Neutrophil (primary cell): ENCODE measurements at regions not wholly inside any gene's neighbourhood (a gene's known extent, or its start where the extent isn't known, plus 50 kb on each side); places are given as distances from the start of the nearest gene placed in this dataset.

Experiments used
- H3K27ac ChIP-seq: fragments of 200-600 bp; sonication (generic); 2 replicates; pipeline ENCODE4 v1.5.1; 2016; ENCODE audit warnings: mild to moderate bottlenecking, moderate library complexity
- H3K27me3 ChIP-seq: fragments of 200-600 bp; sonication (generic); 2 replicates; pipeline ENCODE4 v1.6.0; 2016; ENCODE audit warnings: mild to moderate bottlenecking
- H3K36me3 ChIP-seq: fragments of 200-600 bp; sonication (generic); 2 replicates; pipeline ENCODE4 v1.5.1; 2017
- H3K4me1 ChIP-seq, 2 experiments: fragments of 200-600 bp in 1 of 2; sonication (generic) in 1 of 2; 1 replicate in 1 of 2; 2 replicates in 1 of 2; pipeline versions ENCODE4 v1.5.1 to v1.6.1; 2013 to 2016; ENCODE audit warnings: low read depth in 1 of 2, low read length in 1 of 2, mild to moderate bottlenecking in 1 of 2, moderate library complexity in 1 of 2; ENCODE audit not compliant: control insufficient read depth in 1 of 2, insufficient read depth in 1 of 2
- H3K4me3 ChIP-seq, 2 experiments: fragments of 200-600 bp in 1 of 2; sonication (generic) in 1 of 2; 1 replicate in 1 of 2; 2 replicates in 1 of 2; pipeline ENCODE4 v1.5.1; 2013 to 2016; ENCODE audit warnings: low read depth in 1 of 2, low read length in 1 of 2, mild to moderate bottlenecking in 1 of 2, moderate library complexity in 1 of 2
- H3K9me3 ChIP-seq: fragments of 200-600 bp; sonication (generic); 2 replicates; pipeline ENCODE4 v1.5.1; 2016
- CTCF ChIP-seq: fragments of 200-600 bp; sonication (generic); IDR thresholded peaks from 2 replicates; pipeline ENCODE4 v1.5.1; 2016; ENCODE audit warnings: antibody characterized with exemption

GRCh38 chr5:126094991-126095390 lies 328.2 kb upstream of the GRAMD2B start:
- Histone ChIP-seq H3K4me1 (no peaks in the 10 kb centered on the region), H3K27ac (no peak overlapping the region), H3K4me3 (no peak overlapping the region), H3K9me3 (no peaks in the 10 kb centered on the region), H3K27me3 (no peaks in the 10 kb centered on the region), H3K36me3 (no peaks in the 10 kb centered on the region)
- TF ChIP-seq CTCF, result no peak

GRCh38 chr5:126096442-126097006 lies 326.7 kb upstream of the GRAMD2B start:
- Histone ChIP-seq H3K4me1 (no peaks in the 10 kb centered on the region), H3K27me3 (no peaks in the 10 kb centered on the region), H3K27ac (no peak overlapping the region), H3K4me3 (no peak overlapping the region), H3K9me3 (no peaks in the 10 kb centered on the region), H3K36me3 (no peaks in the 10 kb centered on the region)
- no peak for TF ChIP-seq CTCF

GRCh38 chr5:126097876-126098275 lies 325.3 kb upstream of the GRAMD2B start:
- Histone ChIP-seq H3K4me3 (no peak overlapping the region), H3K27ac (no peak overlapping the region), H3K36me3 (no peaks in the 10 kb centered on the region), H3K27me3 (no peaks in the 10 kb centered on the region), H3K4me1 (no peaks in the 10 kb centered on the region), H3K9me3 (no peaks in the 10 kb centered on the region)
- TF ChIP-seq CTCF, result no peak

GRCh38 chr5:126098330-126099017 lies 324.7 kb upstream of the GRAMD2B start:
- no peak overlapping the region for H3K4me3 ChIP-seq

GRCh38 chr5:126099077-126099476 lies 324.1 kb upstream of the GRAMD2B start:
- H3K4me1 ChIP-seq, result no peaks in the 10 kb centered on the region
- no peaks in the 10 kb centered on the region for H3K27me3 ChIP-seq
- TF ChIP-seq CTCF, result no peak
- no peaks in the 10 kb centered on the region for H3K36me3 ChIP-seq
- no peak overlapping the region for H3K4me3 ChIP-seq
- no peak overlapping the region for H3K27ac ChIP-seq
- no peaks in the 10 kb centered on the region for H3K9me3 ChIP-seq

More at GRCh38 chr5:126098330-126099017, 324.7 kb upstream of the GRAMD2B start:
- H3K9me3 ChIP-seq, result no peaks in the 10 kb centered on the region
- H3K36me3 ChIP-seq, result no peaks in the 10 kb centered on the region
- H3K27ac ChIP-seq, result no peak overlapping the region
- TF ChIP-seq CTCF, result no peak
- H3K27me3 ChIP-seq, result no peaks in the 10 kb centered on the region
- H3K4me1 ChIP-seq, result no peaks in the 10 kb centered on the region
